ENCODE measurements at regions not wholly inside any gene's neighbourhood (a gene's known extent, or its start where the extent isn't known, plus 50 kb on each side); places are given as distances from the start of the nearest gene placed in this dataset.

- TF ChIP-seq POLR2AphosphoS2 (conservative IDR thresholded peaks at IDR 0.05; ENCODE audit: low read length) (no peak), ZC3H11A (IDR thresholded peaks at IDR 0.05) (no peak), CTCF (IDR thresholded peaks at IDR 0.05) (no peak)
Observed at GRCh38 chr2:136693966-136694365, 71.4 kb upstream of the THSD7B start.

All from A549 (cell line).